ENCODE measurements at regions not wholly inside any gene's neighbourhood (a gene's known extent, or its start where the extent isn't known, plus 50 kb on each side); places are given as distances from the start of the nearest gene placed in this dataset.

- TF ChIP-seq CTCF (IDR thresholded peaks at IDR 0.05; ENCODE audit: control extremely low read depth in 1 of 3, insufficient read depth in 1 of 3, low read depth in 1 of 3, low read length in 3 of 3) (no peak), ZNF274 (IDR thresholded peaks at IDR 0.05; ENCODE audit: borderline replicate concordance, extremely low read depth, low read length) (no peak), POLR2AphosphoS5 (IDR thresholded peaks at IDR 0.05; ENCODE audit: low read depth, low read length) (no peak), ASH2L (IDR thresholded peaks at IDR 0.05; ENCODE audit: low read length) (no peak), CBX5 (IDR thresholded peaks at IDR 0.05; ENCODE audit: low read depth, low read length) (no peak), EGR1 (IDR thresholded peaks at IDR 0.05; ENCODE audit: borderline replicate concordance, low read depth, low read length) (no peak), POLR2A (IDR thresholded peaks at IDR 0.05; ENCODE audit: control extremely low read depth in 1 of 2, low read depth in 2 of 2, low read length in 2 of 2) (no peak), CEBPB (IDR thresholded peaks at IDR 0.05; ENCODE audit: low read depth, low read length) (no peak), PHF8 (conservative IDR thresholded peaks at IDR 0.05; ENCODE audit: low read depth, low read length) (no peak)
Observed at GRCh38 chr12:85390266-85390665, 110.2 kb downstream of the ALX1 start.
